CD4-positive, alpha-beta T cell treated with Interleukin-17A for 4 hours (primary cell): ENCODE measurements at regions not wholly inside any gene's neighbourhood (a gene's known extent, or its start where the extent isn't known, plus 50 kb on each side); places are given as distances from the start of the nearest gene placed in this dataset.

Experiments used
- DNase-seq: peaks from one replicate; pipeline ENCODE4 v3.0.0-alpha.2; 2020; ENCODE audit warnings: mixed read lengths

- DNase-seq = no peak
Measured at GRCh38 chr6:44500074-44500473, 112.6 kb downstream of the CDC5L start.

GRCh38 chr6:44503471-44503870 lies 116.0 kb downstream of the CDC5L start:
- no peak for DNase-seq

GRCh38 chr6:44504301-44504791 lies 116.8 kb downstream of the CDC5L start:
- DNase-seq = no peak

GRCh38 chr6:44505751-44506150 lies 118.2 kb downstream of the CDC5L start:
- no peak for DNase-seq

- no peak for DNase-seq
Measured at GRCh38 chr6:44507014-44507413, 119.5 kb downstream of the CDC5L start.

- DNase-seq = no peak
Measured at GRCh38 chr6:44508646-44509045, 121.1 kb downstream of the CDC5L start.

GRCh38 chr6:44511126-44511525 lies 123.6 kb downstream of the CDC5L start:
- no peak for DNase-seq

- DNase-seq = no peak
Measured at GRCh38 chr6:44512868-44513741, 125.6 kb downstream of the CDC5L start.

GRCh38 chr6:44514085-44514484 lies 126.6 kb downstream of the CDC5L start:
- DNase-seq = no peak

- DNase-seq = no peak
Measured at GRCh38 chr6:44514576-44515193, 127.2 kb downstream of the CDC5L start.

GRCh38 chr6:44522871-44523270 lies 135.4 kb downstream of the CDC5L start:
- no peak for DNase-seq

GRCh38 chr6:44524476-44525227 lies 137.1 kb downstream of the CDC5L start:
- no peak for DNase-seq

GRCh38 chr6:44525761-44526351 lies 138.3 kb downstream of the CDC5L start:
- no peak for DNase-seq

GRCh38 chr6:44527181-44527580 lies 139.7 kb downstream of the CDC5L start:
- DNase-seq = no peak

GRCh38 chr6:44527583-44528369 lies 140.3 kb downstream of the CDC5L start:
- no peak for DNase-seq

- no peak for DNase-seq
Measured at GRCh38 chr6:44528370-44528644, 140.8 kb downstream of the CDC5L start.

GRCh38 chr6:44528716-44529115 lies 141.2 kb downstream of the CDC5L start:
- DNase-seq = no peak

- DNase-seq = no peak
Measured at GRCh38 chr6:44529146-44529905, 141.8 kb downstream of the CDC5L start.

- no peak for DNase-seq
Measured at GRCh38 chr6:44530209-44530909, 142.9 kb downstream of the CDC5L start.

- no peak for DNase-seq
Measured at GRCh38 chr6:44530910-44531234, 143.4 kb downstream of the CDC5L start.

GRCh38 chr6:44531442-44532015 lies 144.0 kb downstream of the CDC5L start:
- DNase-seq = no peak
